H9 (cell line): ENCODE measurements at regions not wholly inside any gene's neighbourhood (a gene's known extent, or its start where the extent isn't known, plus 50 kb on each side); places are given as distances from the start of the nearest gene placed in this dataset.

Experiments used
- DNase-seq: peaks from one replicate; pipeline ENCODE4 v3.0.0-alpha.2; 2017
- H2AFZ ChIP-seq: one replicate; pipeline ENCODE4 v1.6.1; 2013; ENCODE audit warnings: mild to moderate bottlenecking, low read length, control low read depth, moderate library complexity
- H2AK5ac ChIP-seq: 2 replicates; pipeline ENCODE4 v1.6.1; 2013; ENCODE audit warnings: low read length, control low read depth, mixed read lengths; ENCODE audit not compliant: insufficient read length
- H2BK120ac ChIP-seq: one replicate; pipeline ENCODE4 v1.6.1; 2013; ENCODE audit warnings: low read depth, mild to moderate bottlenecking, low read length, control low read depth, inconsistent platforms; ENCODE audit not compliant: poor library complexity, severe bottlenecking
- H2BK12ac ChIP-seq: 2 replicates; pipeline ENCODE4 v1.6.1; 2013; ENCODE audit warnings: low read length, control low read depth, mixed read lengths, low read depth; ENCODE audit not compliant: insufficient read length
- H2BK15ac ChIP-seq: 2 replicates; pipeline ENCODE4 v1.6.1; 2013; ENCODE audit warnings: low read depth, low read length, control low read depth
- H2BK20ac ChIP-seq: one replicate; pipeline ENCODE4 v1.6.1; 2013; ENCODE audit warnings: low read depth, mild to moderate bottlenecking, low read length, control low read depth, inconsistent platforms; ENCODE audit not compliant: poor library complexity, severe bottlenecking
- H2BK5ac ChIP-seq: 2 replicates; pipeline ENCODE4 v1.6.1; 2013; ENCODE audit warnings: low read length, control low read depth, mixed read lengths; ENCODE audit not compliant: insufficient read length
- H3K14ac ChIP-seq: 2 replicates; pipeline ENCODE4 v1.6.1; 2013; ENCODE audit warnings: low read length, control low read depth; ENCODE audit not compliant: insufficient read depth
- H3K18ac ChIP-seq: 2 replicates; pipeline ENCODE4 v1.6.1; 2013; ENCODE audit warnings: low read depth, mild to moderate bottlenecking, mixed read lengths, low read length, control low read depth; ENCODE audit not compliant: insufficient read length
- H3K23ac ChIP-seq: 2 replicates; pipeline ENCODE4 v1.6.1; 2013; ENCODE audit warnings: low read length, control low read depth, mixed read lengths, low read depth; ENCODE audit not compliant: insufficient read length
- H3K23me2 ChIP-seq: 2 replicates; pipeline ENCODE4 v1.6.1; 2013; ENCODE audit warnings: low read depth, mild to moderate bottlenecking, mixed read lengths, low read length, control low read depth; ENCODE audit not compliant: insufficient read length, poor library complexity, severe bottlenecking
- H3K27ac ChIP-seq: 2 replicates; pipeline ENCODE4 v1.5.1; 2013; ENCODE audit warnings: low read length, control low read depth, mixed read lengths, low read depth; ENCODE audit not compliant: insufficient read length
- H3K27me3 ChIP-seq: 2 replicates; pipeline ENCODE4 v1.6.1; 2013; ENCODE audit warnings: low read length, control low read depth, inconsistent platforms; ENCODE audit not compliant: insufficient read depth
- H3K4ac ChIP-seq: 2 replicates; pipeline ENCODE4 v1.6.1; 2013; ENCODE audit warnings: low read depth, mild to moderate bottlenecking, control low read depth, inconsistent platforms, low read length, moderate library complexity
- H3K4me1 ChIP-seq: 2 replicates; pipeline ENCODE4 v1.6.1; 2013; ENCODE audit warnings: low read length, control low read depth, inconsistent platforms; ENCODE audit not compliant: insufficient read depth
- H3K4me2 ChIP-seq: 2 replicates; pipeline ENCODE4 v1.6.1; 2013; ENCODE audit warnings: low read length, control low read depth, mixed read lengths; ENCODE audit not compliant: insufficient read length, insufficient read depth
- H3K56ac ChIP-seq: 2 replicates; pipeline ENCODE4 v1.6.1; 2013; ENCODE audit warnings: low read depth, mild to moderate bottlenecking, mixed read lengths, low read length, control low read depth; ENCODE audit not compliant: insufficient read length
- H3K79me1 ChIP-seq: 2 replicates; pipeline ENCODE4 v1.6.1; 2013; ENCODE audit warnings: low read depth, mild to moderate bottlenecking, moderate library complexity, low read length, control low read depth, inconsistent platforms; ENCODE audit not compliant: insufficient read depth, poor library complexity, severe bottlenecking
- H3K79me2 ChIP-seq: 2 replicates; pipeline ENCODE4 v1.6.1; 2013; ENCODE audit warnings: low read length, control low read depth, inconsistent platforms; ENCODE audit not compliant: insufficient read depth
- H3K9ac ChIP-seq: 2 replicates; pipeline ENCODE4 v1.6.1; 2013; ENCODE audit warnings: low read length, control low read depth, mixed read lengths; ENCODE audit not compliant: insufficient read length; ENCODE audit errors: extremely low read depth
- H3K9me3 ChIP-seq: one replicate; pipeline ENCODE4 v1.6.1; 2013; ENCODE audit warnings: low read depth, low read length, inconsistent platforms; ENCODE audit not compliant: control insufficient read depth
- H3T11ph ChIP-seq: one replicate; pipeline ENCODE4 v1.6.1; 2013; ENCODE audit warnings: mild to moderate bottlenecking, low read length, control low read depth, inconsistent platforms
- H4K20me1 ChIP-seq: one replicate; pipeline ENCODE4 v1.6.1; 2013; ENCODE audit not compliant: control insufficient read depth, insufficient read length, insufficient read depth
- H4K5ac ChIP-seq: 2 replicates; pipeline ENCODE4 v1.6.1; 2013; ENCODE audit warnings: low read depth, mild to moderate bottlenecking, mixed read lengths, low read length, control low read depth; ENCODE audit not compliant: insufficient read length
- H4K8ac ChIP-seq: replicated peaks from 2 replicates; pipeline ENCODE4 v1.6.1; 2013; ENCODE audit warnings: low read length, control low read depth, mixed read lengths, low read depth; ENCODE audit not compliant: insufficient read length
- H4K91ac ChIP-seq: 2 replicates; pipeline ENCODE4 v1.6.1; 2013; ENCODE audit warnings: low read depth, mild to moderate bottlenecking, moderate library complexity, mixed read lengths, low read length, control low read depth; ENCODE audit not compliant: insufficient read length
- H3K27ac Mint-ChIP-seq, 3 experiments: 2 replicates in 2 of 3; 3 replicates in 1 of 3; pipeline ENCODE4 v1.8.0; 2020 to 2021; ENCODE audit warnings: mixed read lengths in 3 of 3, mild to moderate bottlenecking in 1 of 3, moderate library complexity in 1 of 3
- H3K27me3 Mint-ChIP-seq: 2 replicates; pipeline ENCODE4 v1.8.0; 2021; ENCODE audit warnings: low read depth, mild to moderate bottlenecking, moderate library complexity, mixed read lengths
- H3K36me3 Mint-ChIP-seq, 3 experiments: 2 replicates in 2 of 3; 3 replicates in 1 of 3; pipeline ENCODE4 v1.8.0; 2020 to 2021; ENCODE audit warnings: low read depth in 3 of 3, mixed read lengths in 3 of 3; ENCODE audit not compliant: insufficient read depth in 1 of 3
- H3K4me1 Mint-ChIP-seq, 2 experiments: 2 replicates each; pipeline ENCODE4 v1.8.0; 2020; ENCODE audit warnings: mixed read lengths in 2 of 2
- H3K4me3 Mint-ChIP-seq, 2 experiments: 2 replicates in 1 of 2; 3 replicates in 1 of 2; pipeline ENCODE4 v1.8.0; 2020 to 2021; ENCODE audit warnings: mild to moderate bottlenecking in 2 of 2, mixed read lengths in 2 of 2, moderate library complexity in 1 of 2
- H3K9me3 Mint-ChIP-seq, 2 experiments: 2 replicates in 1 of 2; 3 replicates in 1 of 2; pipeline ENCODE4 v1.8.0; 2020; ENCODE audit warnings: mild to moderate bottlenecking in 2 of 2, mixed read lengths in 2 of 2, moderate library complexity in 1 of 2
- TF ChIP-seq, protein P1 (sequence below): fragments of 200-600 bp; sonication (generic); conservative IDR thresholded peaks from 3 replicates; pipeline ENCODE4 v1.8.0; 2021; ENCODE audit warnings: antibody characterized with exemption, mild to moderate bottlenecking

DNA sequence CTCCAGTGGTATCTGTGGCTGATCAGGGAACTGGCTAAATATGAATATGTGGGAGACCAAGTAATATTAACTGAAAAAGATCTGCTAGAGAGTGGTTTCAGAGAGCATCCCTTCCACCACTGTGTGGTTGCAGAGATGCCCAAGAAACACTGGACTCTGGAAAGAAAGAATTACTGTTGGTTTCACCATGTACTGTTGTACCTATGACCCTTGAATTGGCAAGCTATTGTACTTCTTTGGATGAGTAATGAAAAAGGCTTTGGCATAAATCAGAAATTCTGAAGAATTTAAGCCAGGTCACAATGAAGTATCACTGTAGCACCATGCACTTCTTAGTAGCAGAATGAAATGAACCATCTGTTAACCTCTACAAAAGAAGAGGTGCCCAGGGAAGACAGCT lies 134.4 kb upstream of the INTU start:
- Histone ChIP-seq H4K5ac (no peak overlapping the region), H2BK120ac (no peak overlapping the region), H3K79me1 (no peaks in the 10 kb centered on the region), H3K27ac (no peak overlapping the region), H3K9ac (no peak overlapping the region), H3K27me3 (no peaks in the 10 kb centered on the region), H2BK20ac (no peak overlapping the region), H3K56ac (no peak overlapping the region), H2BK15ac (no peak overlapping the region), H2AK5ac (no peak overlapping the region), H3K18ac (no peak overlapping the region), H3K4ac (no peak overlapping the region), H3K23ac (no peak overlapping the region), H4K20me1 (no peaks in the 10 kb centered on the region), H3K79me2 (no peaks in the 10 kb centered on the region), H3K23me2 (no peaks in the 10 kb centered on the region), H4K8ac (no peak overlapping the region), H4K91ac (no peak overlapping the region), H3T11ph (no peak overlapping the region), H2AFZ (no peak overlapping the region), H3K9me3 (no peaks in the 10 kb centered on the region), H3K14ac (no peak overlapping the region), H3K4me2 (no peak overlapping the region), H2BK5ac (no peak overlapping the region), H3K4me1 (peaks cover 6% of the 10 kb centered on the region; the same call in 1 of the 2 replicates), H2BK12ac (no peak overlapping the region)
- peaks cover 0 to 2% (median 0%) of the 10 kb centered on the region in 3 experiments; a peak in 1 of 7 replicates for H3K36me3 Mint-ChIP-seq
- H3K27ac Mint-ChIP-seq: no peak overlapping the region
- TF ChIP-seq, protein P1, sequence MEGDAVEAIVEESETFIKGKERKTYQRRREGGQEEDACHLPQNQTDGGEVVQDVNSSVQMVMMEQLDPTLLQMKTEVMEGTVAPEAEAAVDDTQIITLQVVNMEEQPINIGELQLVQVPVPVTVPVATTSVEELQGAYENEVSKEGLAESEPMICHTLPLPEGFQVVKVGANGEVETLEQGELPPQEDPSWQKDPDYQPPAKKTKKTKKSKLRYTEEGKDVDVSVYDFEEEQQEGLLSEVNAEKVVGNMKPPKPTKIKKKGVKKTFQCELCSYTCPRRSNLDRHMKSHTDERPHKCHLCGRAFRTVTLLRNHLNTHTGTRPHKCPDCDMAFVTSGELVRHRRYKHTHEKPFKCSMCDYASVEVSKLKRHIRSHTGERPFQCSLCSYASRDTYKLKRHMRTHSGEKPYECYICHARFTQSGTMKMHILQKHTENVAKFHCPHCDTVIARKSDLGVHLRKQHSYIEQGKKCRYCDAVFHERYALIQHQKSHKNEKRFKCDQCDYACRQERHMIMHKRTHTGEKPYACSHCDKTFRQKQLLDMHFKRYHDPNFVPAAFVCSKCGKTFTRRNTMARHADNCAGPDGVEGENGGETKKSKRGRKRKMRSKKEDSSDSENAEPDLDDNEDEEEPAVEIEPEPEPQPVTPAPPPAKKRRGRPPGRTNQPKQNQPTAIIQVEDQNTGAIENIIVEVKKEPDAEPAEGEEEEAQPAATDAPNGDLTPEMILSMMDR: no peak
- H3K4me3 Mint-ChIP-seq: no peak overlapping the region
- no peaks in the 10 kb centered on the region for H3K9me3 Mint-ChIP-seq
- no peaks in the 10 kb centered on the region for H3K27me3 Mint-ChIP-seq
- no peak for DNase-seq
- H3K4me1 Mint-ChIP-seq: peaks cover 21 to 22% of the 10 kb centered on the region in 2 experiments
